ENCODE measurements at regions not wholly inside any gene's neighbourhood (a gene's known extent, or its start where the extent isn't known, plus 50 kb on each side); places are given as distances from the start of the nearest gene placed in this dataset.

- peak; percentile 87 for DNase-seq
Observed at GRCh38 chr13:39100996-39101738, 62.9 kb downstream of the NHLRC3 start.

- no peak for DNase-seq
Observed at GRCh38 chr13:39102981-39103490, 64.8 kb downstream of the NHLRC3 start.

- DNase-seq, result peak; percentile 81
Observed at GRCh38 chr13:39105110-39105509, 66.9 kb downstream of the NHLRC3 start.

GRCh38 chr13:39106216-39107005, 68.2 kb downstream of the NHLRC3 start:
- DNase-seq, result peak; percentile 47

- DNase-seq, result no peak
Observed at GRCh38 chr13:39107561-39107960, 69.3 kb downstream of the NHLRC3 start.

- peak; percentile 55 for DNase-seq
Observed at GRCh38 chr13:39108783-39109182, 70.5 kb downstream of the NHLRC3 start.

GRCh38 chr13:39110518-39111097, 72.4 kb downstream of the NHLRC3 start:
- DNase-seq, result no peak

GRCh38 chr13:39111145-39111544, 72.9 kb downstream of the NHLRC3 start:
- DNase-seq, result peak; percentile 43

- DNase-seq, result no peak
Observed at GRCh38 chr13:39119422-39119821, 81.2 kb downstream of the NHLRC3 start.

GRCh38 chr13:39123578-39123977, 85.3 kb downstream of the NHLRC3 start:
- DNase-seq, result no peak

- DNase-seq, result no peak
Observed at GRCh38 chr13:39129213-39129612, 91.0 kb downstream of the NHLRC3 start.

- no peak for DNase-seq
Observed at GRCh38 chr13:39130301-39130700, 92.0 kb downstream of the NHLRC3 start.

- no peak for DNase-seq
Observed at GRCh38 chr13:39132286-39133230, 94.3 kb downstream of the NHLRC3 start.

- DNase-seq, result no peak
Observed at GRCh38 chr13:39133781-39134180, 95.5 kb downstream of the NHLRC3 start.

GRCh38 chr13:39134574-39134973, 96.3 kb downstream of the NHLRC3 start:
- DNase-seq, result no peak

- DNase-seq, result no peak
Observed at GRCh38 chr13:39144391-39144790, 106.1 kb downstream of the NHLRC3 start.

- peak; percentile 83 for DNase-seq
Observed at GRCh38 chr13:39144941-39145533, 106.8 kb downstream of the NHLRC3 start.

- no peak for DNase-seq
Observed at GRCh38 chr13:39148513-39148961, 110.3 kb downstream of the NHLRC3 start.

GRCh38 chr13:39149896-39150295, 111.6 kb downstream of the NHLRC3 start:
- no peak for DNase-seq

GRCh38 chr13:39154041-39154440, 115.8 kb downstream of the NHLRC3 start:
- no peak for DNase-seq

- no peak for DNase-seq
Observed at GRCh38 chr13:39159393-39159792, 121.1 kb downstream of the NHLRC3 start.

Measured in tongue (tissue), 1 donor.